ENCODE measurements at regions not wholly inside any gene's neighbourhood (a gene's known extent, or its start where the extent isn't known, plus 50 kb on each side); places are given as distances from the start of the nearest gene placed in this dataset.

DNA sequence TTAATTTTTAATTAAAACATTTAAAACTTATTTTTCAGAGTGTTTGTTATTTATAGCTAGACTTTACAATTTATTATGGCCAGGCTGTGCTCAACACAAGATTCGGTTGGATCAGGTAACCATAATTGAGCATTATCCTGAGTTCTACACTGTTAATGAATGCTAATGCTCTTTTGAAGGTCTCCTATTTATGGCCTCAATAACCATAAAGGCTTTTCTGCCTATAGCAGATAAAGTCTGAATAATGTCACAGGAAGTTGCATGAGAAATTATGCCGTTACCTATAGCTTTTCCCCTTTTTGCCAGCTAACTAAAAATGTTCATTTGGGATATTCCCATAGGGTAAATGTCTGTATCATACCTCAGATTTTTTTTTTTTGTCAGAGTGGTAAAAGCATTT, 269.4 kb upstream of the E2F7 start:
- TF ChIP-seq, protein P1, sequence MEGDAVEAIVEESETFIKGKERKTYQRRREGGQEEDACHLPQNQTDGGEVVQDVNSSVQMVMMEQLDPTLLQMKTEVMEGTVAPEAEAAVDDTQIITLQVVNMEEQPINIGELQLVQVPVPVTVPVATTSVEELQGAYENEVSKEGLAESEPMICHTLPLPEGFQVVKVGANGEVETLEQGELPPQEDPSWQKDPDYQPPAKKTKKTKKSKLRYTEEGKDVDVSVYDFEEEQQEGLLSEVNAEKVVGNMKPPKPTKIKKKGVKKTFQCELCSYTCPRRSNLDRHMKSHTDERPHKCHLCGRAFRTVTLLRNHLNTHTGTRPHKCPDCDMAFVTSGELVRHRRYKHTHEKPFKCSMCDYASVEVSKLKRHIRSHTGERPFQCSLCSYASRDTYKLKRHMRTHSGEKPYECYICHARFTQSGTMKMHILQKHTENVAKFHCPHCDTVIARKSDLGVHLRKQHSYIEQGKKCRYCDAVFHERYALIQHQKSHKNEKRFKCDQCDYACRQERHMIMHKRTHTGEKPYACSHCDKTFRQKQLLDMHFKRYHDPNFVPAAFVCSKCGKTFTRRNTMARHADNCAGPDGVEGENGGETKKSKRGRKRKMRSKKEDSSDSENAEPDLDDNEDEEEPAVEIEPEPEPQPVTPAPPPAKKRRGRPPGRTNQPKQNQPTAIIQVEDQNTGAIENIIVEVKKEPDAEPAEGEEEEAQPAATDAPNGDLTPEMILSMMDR (conservative IDR thresholded peaks at IDR 0.05), result no peak
- no peak for TF ChIP-seq ZFX (IDR thresholded peaks at IDR 0.05)
